ENCODE measurements at regions not wholly inside any gene's neighbourhood (a gene's known extent, or its start where the extent isn't known, plus 50 kb on each side); places are given as distances from the start of the nearest gene placed in this dataset.

GRCh38 chr1:29943034-29943433 lies 706.7 kb downstream of the PTPRU start:
- H3K27me3 Mint-ChIP-seq, result peaks cover 6% of the 10 kb centered on the region
- H3K4me1 Mint-ChIP-seq, result no peaks in the 10 kb centered on the region
- Histone ChIP-seq H3K4me1 (ENCODE audit: control insufficient read depth, insufficient read depth, low read length, poor library complexity, severe bottlenecking) (no peaks in the 10 kb centered on the region), H3K4me3 (ENCODE audit: low read depth, low read length) (no peak overlapping the region), H3K36me3 (ENCODE audit: control insufficient read depth, insufficient read depth, low read length) (no peaks in the 10 kb centered on the region), H3K9me3 (ENCODE audit: control insufficient read depth in 2 of 2, low read length in 2 of 2) (no peaks in the 10 kb centered on the region), H3K27ac (ENCODE audit: insufficient read depth, low read length, poor library complexity, severe bottlenecking) (no peak overlapping the region), H3K27me3 (ENCODE audit: control insufficient read depth, insufficient read depth, low read length) (peaks cover 2% of the 10 kb centered on the region)
- no peak for ATAC-seq (ENCODE audit: low read depth in 2 of 2)
- no peak overlapping the region for H3K4me3 Mint-ChIP-seq
- H3K36me3 Mint-ChIP-seq, result no peaks in the 10 kb centered on the region
- peaks cover 0 to 2% (median 0%) of the 10 kb centered on the region in 7 donors for H3K9me3 Mint-ChIP-seq
- no peak overlapping the region for H3K27ac Mint-ChIP-seq
- DNase-seq, result no peak

- no peaks in the 10 kb centered on the region for H3K4me1 Mint-ChIP-seq
- H3K9me3 Mint-ChIP-seq, result peaks cover 0 to 2% (median 0%) of the 10 kb centered on the region in 7 donors
- H3K4me3 ChIP-seq (ENCODE audit: low read depth, low read length), result no peak overlapping the region
- H3K27me3 Mint-ChIP-seq, result no peaks in the 10 kb centered on the region
- no peaks in the 10 kb centered on the region for H3K9me3 ChIP-seq (ENCODE audit: control insufficient read depth in 2 of 2, low read length in 2 of 2)
- H3K27me3 ChIP-seq (ENCODE audit: control insufficient read depth, insufficient read depth, low read length), result peaks cover 2% of the 10 kb centered on the region
- ATAC-seq (ENCODE audit: low read depth in 2 of 2) (no peak), DNase-seq (no peak)
- no peak overlapping the region for H3K27ac ChIP-seq (ENCODE audit: insufficient read depth, low read length, poor library complexity, severe bottlenecking)
- H3K4me1 ChIP-seq (ENCODE audit: control insufficient read depth, insufficient read depth, low read length, poor library complexity, severe bottlenecking), result no peaks in the 10 kb centered on the region
- H3K36me3 Mint-ChIP-seq, result no peaks in the 10 kb centered on the region
- H3K27ac Mint-ChIP-seq, result no peak overlapping the region
- no peaks in the 10 kb centered on the region for H3K36me3 ChIP-seq (ENCODE audit: control insufficient read depth, insufficient read depth, low read length)
- no peak overlapping the region for H3K4me3 Mint-ChIP-seq
Measured at GRCh38 chr1:29939079-29939478, 702.8 kb downstream of the PTPRU start.

- H3K9me3 Mint-ChIP-seq, result peaks cover 0 to 2% (median 0%) of the 10 kb centered on the region in 7 donors
- Histone ChIP-seq H3K36me3 (ENCODE audit: control insufficient read depth, insufficient read depth, low read length) (no peaks in the 10 kb centered on the region), H3K27ac (ENCODE audit: insufficient read depth, low read length, poor library complexity, severe bottlenecking) (no peak overlapping the region), H3K9me3 (ENCODE audit: control insufficient read depth in 2 of 2, low read length in 2 of 2) (no peaks in the 10 kb centered on the region), H3K4me1 (ENCODE audit: control insufficient read depth, insufficient read depth, low read length, poor library complexity, severe bottlenecking) (no peaks in the 10 kb centered on the region), H3K4me3 (ENCODE audit: low read depth, low read length) (no peak overlapping the region), H3K27me3 (ENCODE audit: control insufficient read depth, insufficient read depth, low read length) (peaks cover 2% of the 10 kb centered on the region)
- H3K36me3 Mint-ChIP-seq, result no peaks in the 10 kb centered on the region
- no peak overlapping the region for H3K4me3 Mint-ChIP-seq
- ATAC-seq (ENCODE audit: low read depth in 2 of 2) (no peak), DNase-seq (no peak)
- H3K4me1 Mint-ChIP-seq, result no peaks in the 10 kb centered on the region
- H3K27ac Mint-ChIP-seq, result no peak overlapping the region
- H3K27me3 Mint-ChIP-seq, result no peaks in the 10 kb centered on the region
Measured at GRCh38 chr1:29937356-29937755, 701.0 kb downstream of the PTPRU start.

GRCh38 chr1:29936031-29936544 lies 699.8 kb downstream of the PTPRU start:
- Mint-ChIP-seq H3K4me3 (no peak overlapping the region), H3K27ac (no peak overlapping the region), H3K4me1 (no peaks in the 10 kb centered on the region), H3K9me3 (peaks cover 0 to 2% (median 0%) of the 10 kb centered on the region in 7 donors), H3K36me3 (no peaks in the 10 kb centered on the region), H3K27me3 (no peaks in the 10 kb centered on the region)
- no peaks in the 10 kb centered on the region for H3K4me1 ChIP-seq (ENCODE audit: control insufficient read depth, insufficient read depth, low read length, poor library complexity, severe bottlenecking)
- no peak overlapping the region for H3K4me3 ChIP-seq (ENCODE audit: low read depth, low read length)
- H3K9me3 ChIP-seq (ENCODE audit: control insufficient read depth in 2 of 2, low read length in 2 of 2), result no peaks in the 10 kb centered on the region
- ATAC-seq (ENCODE audit: low read depth in 2 of 2) (no peak), DNase-seq (no peak)
- H3K27me3 ChIP-seq (ENCODE audit: control insufficient read depth, insufficient read depth, low read length), result no peaks in the 10 kb centered on the region
- H3K36me3 ChIP-seq (ENCODE audit: control insufficient read depth, insufficient read depth, low read length), result no peaks in the 10 kb centered on the region
- H3K27ac ChIP-seq (ENCODE audit: insufficient read depth, low read length, poor library complexity, severe bottlenecking), result no peak overlapping the region

GRCh38 chr1:29934255-29934772 lies 698.0 kb downstream of the PTPRU start:
- H3K36me3 Mint-ChIP-seq, result no peaks in the 10 kb centered on the region
- no peaks in the 10 kb centered on the region for H3K27me3 Mint-ChIP-seq
- H3K27ac Mint-ChIP-seq, result no peak overlapping the region
- no peaks in the 10 kb centered on the region for H3K9me3 Mint-ChIP-seq
- Histone ChIP-seq H3K36me3 (ENCODE audit: control insufficient read depth, insufficient read depth, low read length) (no peaks in the 10 kb centered on the region), H3K4me3 (ENCODE audit: low read depth, low read length) (no peak overlapping the region), H3K27me3 (ENCODE audit: control insufficient read depth, insufficient read depth, low read length) (no peaks in the 10 kb centered on the region), H3K9me3 (ENCODE audit: control insufficient read depth in 2 of 2, low read length in 2 of 2) (no peaks in the 10 kb centered on the region), H3K27ac (ENCODE audit: insufficient read depth, low read length, poor library complexity, severe bottlenecking) (no peak overlapping the region), H3K4me1 (ENCODE audit: control insufficient read depth, insufficient read depth, low read length, poor library complexity, severe bottlenecking) (no peaks in the 10 kb centered on the region)
- no peak for DNase-seq
- no peak overlapping the region for H3K4me3 Mint-ChIP-seq
- ATAC-seq (ENCODE audit: low read depth in 2 of 2), result no peak
- no peaks in the 10 kb centered on the region for H3K4me1 Mint-ChIP-seq

GRCh38 chr1:29933067-29933466 lies 696.7 kb downstream of the PTPRU start:
- no peaks in the 10 kb centered on the region for H3K27me3 Mint-ChIP-seq
- Histone ChIP-seq H3K27me3 (ENCODE audit: control insufficient read depth, insufficient read depth, low read length) (no peaks in the 10 kb centered on the region), H3K9me3 (ENCODE audit: control insufficient read depth in 2 of 2, low read length in 2 of 2) (no peaks in the 10 kb centered on the region), H3K27ac (ENCODE audit: insufficient read depth, low read length, poor library complexity, severe bottlenecking) (no peak overlapping the region), H3K4me3 (ENCODE audit: low read depth, low read length) (no peak overlapping the region), H3K36me3 (ENCODE audit: control insufficient read depth, insufficient read depth, low read length) (no peaks in the 10 kb centered on the region), H3K4me1 (ENCODE audit: control insufficient read depth, insufficient read depth, low read length, poor library complexity, severe bottlenecking) (no peaks in the 10 kb centered on the region)
- no peaks in the 10 kb centered on the region for H3K36me3 Mint-ChIP-seq
- H3K4me3 Mint-ChIP-seq, result no peak overlapping the region
- no peak for ATAC-seq (ENCODE audit: low read depth in 2 of 2)
- no peak overlapping the region for H3K27ac Mint-ChIP-seq
- no peak for DNase-seq
- H3K4me1 Mint-ChIP-seq, result no peaks in the 10 kb centered on the region
- no peaks in the 10 kb centered on the region for H3K9me3 Mint-ChIP-seq

- Mint-ChIP-seq H3K9me3 (no peaks in the 10 kb centered on the region), H3K36me3 (no peaks in the 10 kb centered on the region), H3K27me3 (no peaks in the 10 kb centered on the region), H3K4me1 (no peaks in the 10 kb centered on the region), H3K4me3 (no peak overlapping the region), H3K27ac (no peak overlapping the region)
- no peaks in the 10 kb centered on the region for H3K36me3 ChIP-seq (ENCODE audit: control insufficient read depth, insufficient read depth, low read length)
- H3K27me3 ChIP-seq (ENCODE audit: control insufficient read depth, insufficient read depth, low read length), result no peaks in the 10 kb centered on the region
- H3K4me1 ChIP-seq (ENCODE audit: control insufficient read depth, insufficient read depth, low read length, poor library complexity, severe bottlenecking), result no peaks in the 10 kb centered on the region
- no peak for DNase-seq
- no peak overlapping the region for H3K27ac ChIP-seq (ENCODE audit: insufficient read depth, low read length, poor library complexity, severe bottlenecking)
- no peak overlapping the region for H3K4me3 ChIP-seq (ENCODE audit: low read depth, low read length)
- no peak for ATAC-seq (ENCODE audit: low read depth in 2 of 2)
- H3K9me3 ChIP-seq (ENCODE audit: control insufficient read depth in 2 of 2, low read length in 2 of 2), result no peaks in the 10 kb centered on the region
Measured at GRCh38 chr1:29932626-29933025, 696.3 kb downstream of the PTPRU start.

- DNase-seq, result no peak
- H3K4me1 Mint-ChIP-seq, result no peaks in the 10 kb centered on the region
- no peaks in the 10 kb centered on the region for H3K9me3 ChIP-seq (ENCODE audit: control insufficient read depth in 2 of 2, low read length in 2 of 2)
- no peaks in the 10 kb centered on the region for H3K4me1 ChIP-seq (ENCODE audit: control insufficient read depth, insufficient read depth, low read length, poor library complexity, severe bottlenecking)
- no peaks in the 10 kb centered on the region for H3K36me3 Mint-ChIP-seq
- H3K4me3 Mint-ChIP-seq, result no peak overlapping the region
- H3K36me3 ChIP-seq (ENCODE audit: control insufficient read depth, insufficient read depth, low read length), result no peaks in the 10 kb centered on the region
- ATAC-seq (ENCODE audit: low read depth in 2 of 2), result no peak
- no peak overlapping the region for H3K27ac ChIP-seq (ENCODE audit: insufficient read depth, low read length, poor library complexity, severe bottlenecking)
- no peak overlapping the region for H3K4me3 ChIP-seq (ENCODE audit: low read depth, low read length)
- H3K27me3 Mint-ChIP-seq, result no peaks in the 10 kb centered on the region
- no peak overlapping the region for H3K27ac Mint-ChIP-seq
- no peaks in the 10 kb centered on the region for H3K27me3 ChIP-seq (ENCODE audit: control insufficient read depth, insufficient read depth, low read length)
- H3K9me3 Mint-ChIP-seq, result no peaks in the 10 kb centered on the region
Measured at GRCh38 chr1:29931477-29932175, 695.3 kb downstream of the PTPRU start.
